Skeletal muscle tissue (tissue), 3 donors: ENCODE measurements at regions not wholly inside any gene's neighbourhood (a gene's known extent, or its start where the extent isn't known, plus 50 kb on each side); places are given as distances from the start of the nearest gene placed in this dataset.

Experiments
- H3K27ac ChIP-seq: one replicate; pipeline ENCODE4 v1.7.0; 2013; ENCODE audit warnings: mild to moderate bottlenecking, low read depth, low read length, inconsistent platforms
- H3K27me3 ChIP-seq, 3 donors: one replicate each; pipeline ENCODE4 v1.7.0; 2013; ENCODE audit warnings: low read length in 3 of 3; ENCODE audit not compliant: control insufficient read depth in 3 of 3, insufficient read depth in 3 of 3
- H3K36me3 ChIP-seq, 3 donors: one replicate each; pipeline ENCODE4 v1.7.0; 2013; ENCODE audit warnings: low read length in 3 of 3; ENCODE audit not compliant: control insufficient read depth in 3 of 3, insufficient read depth in 3 of 3
- H3K4me1 ChIP-seq, 3 donors: one replicate each; pipeline ENCODE4 v1.7.0; 2013; ENCODE audit warnings: low read length in 3 of 3, mild to moderate bottlenecking in 3 of 3; ENCODE audit not compliant: control insufficient read depth in 3 of 3, insufficient read depth in 3 of 3
- H3K4me3 ChIP-seq, 3 donors: one replicate each; pipeline ENCODE4 v1.7.0; 2013; ENCODE audit warnings: low read length in 3 of 3
- H3K9ac ChIP-seq, 3 donors: one replicate each; pipeline ENCODE4 v1.7.0; 2013; ENCODE audit warnings: low read length in 3 of 3, mild to moderate bottlenecking in 3 of 3, moderate library complexity in 2 of 3, low read depth in 1 of 3
- H3K9me3 ChIP-seq, 3 donors: one replicate each; pipeline ENCODE4 v1.7.0; 2013; ENCODE audit warnings: low read length in 3 of 3; ENCODE audit not compliant: control insufficient read depth in 3 of 3
- donor health status: Osteomylitis.

GRCh38 chr21:24183077-24183476, 1424.2 kb downstream of the MRPL39 start:
- Histone ChIP-seq H3K27me3 (no peaks in the 10 kb centered on the region), H3K36me3 (no peaks in the 10 kb centered on the region), H3K27ac (no peak overlapping the region), H3K4me3 (no peak overlapping the region), H3K4me1 (no peaks in the 10 kb centered on the region), H3K9ac (no peak overlapping the region), H3K9me3 (no peaks in the 10 kb centered on the region)

- no peaks in the 10 kb centered on the region for H3K36me3 ChIP-seq
- H3K27ac ChIP-seq, result no peak overlapping the region
- no peak overlapping the region for H3K9ac ChIP-seq
- H3K9me3 ChIP-seq, result no peaks in the 10 kb centered on the region
- no peaks in the 10 kb centered on the region for H3K4me1 ChIP-seq
- no peak overlapping the region for H3K4me3 ChIP-seq
- H3K27me3 ChIP-seq, result no peaks in the 10 kb centered on the region
Measured at GRCh38 chr21:24179110-24179509, 1428.2 kb downstream of the MRPL39 start.

- no peaks in the 10 kb centered on the region for H3K36me3 ChIP-seq
Measured at GRCh38 chr21:24175106-24175505, 1432.2 kb downstream of the MRPL39 start.

GRCh38 chr21:24171736-24172135, 1435.5 kb downstream of the MRPL39 start:
- H3K9me3 ChIP-seq, result no peaks in the 10 kb centered on the region
- H3K4me3 ChIP-seq, result no peak overlapping the region
- no peaks in the 10 kb centered on the region for H3K27me3 ChIP-seq
- H3K36me3 ChIP-seq, result no peaks in the 10 kb centered on the region
- H3K4me1 ChIP-seq, result no peaks in the 10 kb centered on the region
- no peak overlapping the region for H3K9ac ChIP-seq
- H3K27ac ChIP-seq, result no peak overlapping the region

More at GRCh38 chr21:24175106-24175505, 1432.2 kb downstream of the MRPL39 start:
- no peaks in the 10 kb centered on the region for H3K4me1 ChIP-seq
- no peaks in the 10 kb centered on the region for H3K9me3 ChIP-seq
- H3K9ac ChIP-seq, result no peak overlapping the region
- H3K4me3 ChIP-seq, result no peak overlapping the region
- H3K27me3 ChIP-seq, result no peaks in the 10 kb centered on the region
- H3K27ac ChIP-seq, result no peak overlapping the region

GRCh38 chr21:24163539-24163938, 1443.7 kb downstream of the MRPL39 start:
- H3K36me3 ChIP-seq, result no peaks in the 10 kb centered on the region
- H3K27ac ChIP-seq, result no peak overlapping the region
- H3K27me3 ChIP-seq, result no peaks in the 10 kb centered on the region
- no peaks in the 10 kb centered on the region for H3K9me3 ChIP-seq
- H3K9ac ChIP-seq, result no peak overlapping the region
- H3K4me3 ChIP-seq, result no peak overlapping the region
- H3K4me1 ChIP-seq, result no peaks in the 10 kb centered on the region

GRCh38 chr21:24160528-24160927, 1446.8 kb downstream of the MRPL39 start:
- H3K9me3 ChIP-seq, result no peaks in the 10 kb centered on the region
- no peaks in the 10 kb centered on the region for H3K4me1 ChIP-seq
- H3K4me3 ChIP-seq, result no peak overlapping the region
- H3K9ac ChIP-seq, result no peak overlapping the region
- H3K27ac ChIP-seq, result no peak overlapping the region
- no peaks in the 10 kb centered on the region for H3K27me3 ChIP-seq
- no peaks in the 10 kb centered on the region for H3K36me3 ChIP-seq

GRCh38 chr21:24153137-24153536, 1454.1 kb downstream of the MRPL39 start:
- no peaks in the 10 kb centered on the region for H3K9me3 ChIP-seq
- no peak overlapping the region for H3K4me3 ChIP-seq
- H3K9ac ChIP-seq, result no peak overlapping the region
- H3K4me1 ChIP-seq, result no peaks in the 10 kb centered on the region
- no peaks in the 10 kb centered on the region for H3K36me3 ChIP-seq
- H3K27me3 ChIP-seq, result no peaks in the 10 kb centered on the region
- no peak overlapping the region for H3K27ac ChIP-seq

GRCh38 chr21:24150753-24151152, 1456.5 kb downstream of the MRPL39 start:
- Histone ChIP-seq H3K4me1 (no peaks in the 10 kb centered on the region), H3K27me3 (no peaks in the 10 kb centered on the region), H3K36me3 (no peaks in the 10 kb centered on the region), H3K9ac (no peak overlapping the region), H3K4me3 (no peak overlapping the region), H3K9me3 (no peaks in the 10 kb centered on the region), H3K27ac (no peak overlapping the region)

GRCh38 chr21:24148461-24148860, 1458.8 kb downstream of the MRPL39 start:
- Histone ChIP-seq H3K27ac (no peak overlapping the region), H3K27me3 (no peaks in the 10 kb centered on the region), H3K36me3 (no peaks in the 10 kb centered on the region), H3K4me3 (no peak overlapping the region), H3K9me3 (no peaks in the 10 kb centered on the region), H3K9ac (no peak overlapping the region), H3K4me1 (no peaks in the 10 kb centered on the region)

- no peak overlapping the region for H3K4me3 ChIP-seq
- no peaks in the 10 kb centered on the region for H3K4me1 ChIP-seq
- H3K9me3 ChIP-seq, result no peaks in the 10 kb centered on the region
- H3K27me3 ChIP-seq, result no peaks in the 10 kb centered on the region
- H3K27ac ChIP-seq, result no peak overlapping the region
- no peak overlapping the region for H3K9ac ChIP-seq
- H3K36me3 ChIP-seq, result no peaks in the 10 kb centered on the region
Measured at GRCh38 chr21:24147674-24148073, 1459.6 kb downstream of the MRPL39 start.

- no peaks in the 10 kb centered on the region for H3K36me3 ChIP-seq
- no peaks in the 10 kb centered on the region for H3K27me3 ChIP-seq
- no peak overlapping the region for H3K9ac ChIP-seq
- H3K4me3 ChIP-seq, result no peak overlapping the region
- H3K4me1 ChIP-seq, result no peaks in the 10 kb centered on the region
- H3K27ac ChIP-seq, result no peak overlapping the region
- H3K9me3 ChIP-seq, result no peaks in the 10 kb centered on the region
Measured at GRCh38 chr21:24131056-24131455, 1476.2 kb downstream of the MRPL39 start.
